ENCODE measurements at regions not wholly inside any gene's neighbourhood (a gene's known extent, or its start where the extent isn't known, plus 50 kb on each side); places are given as distances from the start of the nearest gene placed in this dataset.

GRCh38 chr12:115323223-115323905, 639.4 kb upstream of the TBX3 start:
- TF ChIP-seq CTCF (IDR thresholded peaks at IDR 0.05; ENCODE audit: poor library complexity, severe bottlenecking), result no peak
- no peak for TF ChIP-seq REST (IDR thresholded peaks at IDR 0.05; ENCODE audit: borderline replicate concordance)
- no peak for TF ChIP-seq POLR2AphosphoS5 (IDR thresholded peaks at IDR 0.05)
